Activated T-helper 2 cell treated with anti-CD3 and anti-CD28 coated beads, Interferon-gamma antibody, Interleukin-2, Interleukin-4, amounts not matched to agents 10 μg/mL and 5 μg/mL and 100 μg/mL, durations not matched to agents 14 hours and 24 hours and 36 hours (primary cell): ENCODE measurements at regions not wholly inside any gene's neighbourhood (a gene's known extent, or its start where the extent isn't known, plus 50 kb on each side); places are given as distances from the start of the nearest gene placed in this dataset.

Experiments used
- DNase-seq: peaks from one replicate; pipeline ENCODE4 v3.0.0; 2021; ENCODE audit warnings: low spot score
- H3K27ac Mint-ChIP-seq: one replicate; pipeline ENCODE4 v1.8.0; 2021; ENCODE audit warnings: mixed read lengths
- H3K27me3 Mint-ChIP-seq: one replicate; pipeline ENCODE4 v1.8.0; 2021; ENCODE audit warnings: low read depth, mixed read lengths
- H3K36me3 Mint-ChIP-seq: one replicate; pipeline ENCODE4 v1.8.0; 2021; ENCODE audit warnings: low read depth, mixed read lengths
- H3K4me1 Mint-ChIP-seq: one replicate; pipeline ENCODE4 v1.8.0; 2021; ENCODE audit warnings: low read depth, mixed read lengths
- H3K4me3 Mint-ChIP-seq: one replicate; pipeline ENCODE4 v1.8.0; 2021; ENCODE audit warnings: low read depth, mild to moderate bottlenecking, moderate library complexity, mixed read lengths
- H3K9me3 Mint-ChIP-seq: one replicate; pipeline ENCODE4 v1.8.0; 2021; ENCODE audit warnings: mixed read lengths
- intact Hi-C: fragments of 100-400 bp; cut with micrococcal nuclease; formaldehyde crosslinking; loops from one replicate; pipeline ENCODE4 v1.15.1; 2023

GRCh38 chr5:115352571-115352970 lies 56.1 kb upstream of the CCDC112 start:
- Mint-ChIP-seq H3K9me3 (no peaks in the 10 kb centered on the region), H3K4me1 (no peaks in the 10 kb centered on the region), H3K27me3 (peaks cover 20% of the 10 kb centered on the region), H3K27ac (no peak overlapping the region), H3K36me3 (no peaks in the 10 kb centered on the region), H3K4me3 (no peak overlapping the region)
- no peak for DNase-seq
- intact Hi-C loops, result no loop called here

GRCh38 chr5:115351356-115352195 lies 55.1 kb upstream of the CCDC112 start:
- H3K9me3 Mint-ChIP-seq, result no peaks in the 10 kb centered on the region
- no peak overlapping the region for H3K27ac Mint-ChIP-seq
- intact Hi-C loops, result no loop called here
- no peaks in the 10 kb centered on the region for H3K36me3 Mint-ChIP-seq
- H3K4me3 Mint-ChIP-seq, result no peak overlapping the region
- no peaks in the 10 kb centered on the region for H3K4me1 Mint-ChIP-seq
- H3K27me3 Mint-ChIP-seq, result peaks cover 24% of the 10 kb centered on the region
- DNase-seq, result no peak

- no peak overlapping the region for H3K4me3 Mint-ChIP-seq
- intact Hi-C loops, result no loop called here
- DNase-seq, result no peak
- peaks cover 29% of the 10 kb centered on the region for H3K27me3 Mint-ChIP-seq
- no peak overlapping the region for H3K27ac Mint-ChIP-seq
- no peaks in the 10 kb centered on the region for H3K9me3 Mint-ChIP-seq
- H3K4me1 Mint-ChIP-seq, result no peaks in the 10 kb centered on the region
- H3K36me3 Mint-ChIP-seq, result no peaks in the 10 kb centered on the region
These were observed 54.4 kb upstream of the CCDC112 start for GRCh38 chr5:115350894-115351293.

GRCh38 chr5:115349001-115349817 lies 52.8 kb upstream of the CCDC112 start:
- DNase-seq, result no peak
- H3K36me3 Mint-ChIP-seq, result no peaks in the 10 kb centered on the region
- no peak overlapping the region for H3K4me3 Mint-ChIP-seq
- no peaks in the 10 kb centered on the region for H3K9me3 Mint-ChIP-seq
- no peak overlapping the region for H3K27ac Mint-ChIP-seq
- peaks cover 35% of the 10 kb centered on the region for H3K27me3 Mint-ChIP-seq
- intact Hi-C loops, result no loop called here
- no peaks in the 10 kb centered on the region for H3K4me1 Mint-ChIP-seq

- Mint-ChIP-seq H3K36me3 (no peaks in the 10 kb centered on the region), H3K4me1 (no peaks in the 10 kb centered on the region), H3K9me3 (no peaks in the 10 kb centered on the region), H3K4me3 (no peak overlapping the region), H3K27ac (no peak overlapping the region), H3K27me3 (peaks cover 35% of the 10 kb centered on the region)
- intact Hi-C loops, result no loop called here
- DNase-seq, result no peak
These were observed 51.7 kb upstream of the CCDC112 start for GRCh38 chr5:115348175-115348574.
